ENCODE measurements at regions not wholly inside any gene's neighbourhood (a gene's known extent, or its start where the extent isn't known, plus 50 kb on each side); places are given as distances from the start of the nearest gene placed in this dataset.

- TF ChIP-seq CTCF (IDR thresholded peaks at IDR 0.05), result no peak
- TF ChIP-seq POLR2A (IDR thresholded peaks at IDR 0.05), result no peak
- no peak for TF ChIP-seq POLR2AphosphoS5 (IDR thresholded peaks at IDR 0.05)
- TF ChIP-seq EP300 (IDR thresholded peaks at IDR 0.05), result no peak
Observed at GRCh38 chr9:90999425-91000397, 198.1 kb downstream of the SYK start.
